Epithelial cell of proximal tubule (primary cell): ENCODE measurements at regions not wholly inside any gene's neighbourhood (a gene's known extent, or its start where the extent isn't known, plus 50 kb on each side); places are given as distances from the start of the nearest gene placed in this dataset.

Experiments
- DNase-seq: peaks from one replicate; pipeline ENCODE4 v3.0.0-alpha.2; 2011; ENCODE audit warnings: low read depth
- H3K4me3 ChIP-seq: 2 replicates; pipeline ENCODE4 v1.5.1; 2011; ENCODE audit warnings: low read depth, mild to moderate bottlenecking, low read length
- TF ChIP-seq, protein P1 (sequence below): conservative IDR thresholded peaks from 2 replicates; pipeline ENCODE4 v1.5.1; 2012; ENCODE audit warnings: low read depth, mild to moderate bottlenecking, low read length

DNA sequence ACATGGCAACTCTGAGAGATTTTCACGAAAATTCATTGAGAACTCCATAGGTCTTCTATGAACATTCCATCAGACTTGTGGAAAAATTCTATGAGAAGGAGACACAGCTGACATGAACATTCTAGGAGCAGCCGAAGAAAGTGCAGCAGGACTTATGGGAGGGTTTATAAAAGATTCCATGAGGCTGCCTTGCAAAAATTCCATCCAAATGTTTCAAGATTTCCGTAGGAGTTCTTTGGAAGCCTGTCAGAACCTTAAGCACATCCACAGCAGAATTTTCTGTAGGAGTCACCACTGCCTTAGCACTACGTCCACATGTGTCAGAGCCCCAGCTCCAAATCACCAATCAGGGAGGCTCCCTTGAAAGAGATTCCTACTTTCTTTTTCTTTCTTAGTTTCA, 67.0 kb upstream of the MSX1 start:
- DNase-seq: no peak
- H3K4me3 ChIP-seq: no peak overlapping the region
- TF ChIP-seq, protein P1, sequence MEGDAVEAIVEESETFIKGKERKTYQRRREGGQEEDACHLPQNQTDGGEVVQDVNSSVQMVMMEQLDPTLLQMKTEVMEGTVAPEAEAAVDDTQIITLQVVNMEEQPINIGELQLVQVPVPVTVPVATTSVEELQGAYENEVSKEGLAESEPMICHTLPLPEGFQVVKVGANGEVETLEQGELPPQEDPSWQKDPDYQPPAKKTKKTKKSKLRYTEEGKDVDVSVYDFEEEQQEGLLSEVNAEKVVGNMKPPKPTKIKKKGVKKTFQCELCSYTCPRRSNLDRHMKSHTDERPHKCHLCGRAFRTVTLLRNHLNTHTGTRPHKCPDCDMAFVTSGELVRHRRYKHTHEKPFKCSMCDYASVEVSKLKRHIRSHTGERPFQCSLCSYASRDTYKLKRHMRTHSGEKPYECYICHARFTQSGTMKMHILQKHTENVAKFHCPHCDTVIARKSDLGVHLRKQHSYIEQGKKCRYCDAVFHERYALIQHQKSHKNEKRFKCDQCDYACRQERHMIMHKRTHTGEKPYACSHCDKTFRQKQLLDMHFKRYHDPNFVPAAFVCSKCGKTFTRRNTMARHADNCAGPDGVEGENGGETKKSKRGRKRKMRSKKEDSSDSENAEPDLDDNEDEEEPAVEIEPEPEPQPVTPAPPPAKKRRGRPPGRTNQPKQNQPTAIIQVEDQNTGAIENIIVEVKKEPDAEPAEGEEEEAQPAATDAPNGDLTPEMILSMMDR: no peak

DNA sequence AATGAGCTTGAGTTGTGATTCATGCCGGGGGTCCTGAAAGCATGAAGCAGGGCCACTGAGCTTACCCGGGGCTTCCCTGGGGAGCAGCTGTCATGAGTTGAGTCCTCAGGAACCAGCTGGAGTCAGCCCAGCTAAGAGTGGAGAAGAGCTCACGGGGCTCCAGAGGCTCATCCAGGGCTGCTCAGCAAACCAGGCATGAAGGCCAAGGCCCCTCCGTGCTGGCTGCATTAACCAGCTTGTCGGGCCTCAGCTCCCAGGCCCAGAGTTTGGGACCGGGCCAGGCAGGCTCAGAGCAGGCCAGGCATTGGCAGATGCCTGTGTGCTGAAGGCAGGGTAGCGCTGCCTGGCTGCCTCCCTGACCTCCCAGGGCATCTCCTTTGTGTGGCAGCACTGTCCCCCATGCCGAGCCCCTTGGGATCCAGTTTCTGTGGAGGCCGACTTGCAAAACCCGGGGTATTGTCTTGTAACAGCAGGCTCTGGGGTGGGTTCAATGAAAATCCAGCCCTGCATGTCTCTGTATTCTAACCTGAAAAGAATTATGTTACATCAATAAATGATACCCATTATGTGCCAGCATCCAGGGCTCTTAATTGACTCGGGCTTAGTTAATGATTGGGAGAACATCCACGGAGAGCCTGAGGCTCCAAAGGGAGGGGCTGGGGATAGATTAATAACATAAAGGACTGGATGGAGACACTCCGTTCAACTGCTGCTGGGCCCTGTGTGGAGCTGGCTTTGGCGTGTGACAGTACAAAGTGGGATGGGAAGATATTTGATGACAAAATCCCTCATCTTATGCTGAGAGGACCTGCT, 68.0 kb upstream of the MSX1 start:
- TF ChIP-seq, protein P1: no peak
- H3K4me3 ChIP-seq: no peak overlapping the region
- no peak for DNase-seq

DNA sequence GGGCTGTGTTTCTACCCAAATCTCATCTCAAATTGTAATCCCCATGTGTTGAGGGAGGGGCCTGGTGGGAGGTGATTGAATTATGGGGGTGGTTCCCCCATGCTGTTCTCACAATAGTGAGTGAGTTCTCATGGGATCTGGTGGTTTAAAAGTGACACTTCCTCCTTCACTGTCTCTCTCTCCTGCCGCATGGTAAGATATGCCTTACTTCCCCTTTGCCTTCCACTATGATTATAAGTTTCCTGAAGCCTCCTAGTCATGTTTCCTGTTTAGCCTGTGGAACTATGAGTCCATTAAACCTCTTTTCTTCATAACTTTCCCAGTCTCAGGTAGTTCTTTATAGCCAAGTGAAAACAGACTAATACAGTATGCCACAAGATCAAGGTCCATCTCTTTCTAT, 70.0 kb upstream of the MSX1 start:
- no peak for DNase-seq
- TF ChIP-seq, protein P1: no peak
- H3K4me3 ChIP-seq: no peak overlapping the region

DNA sequence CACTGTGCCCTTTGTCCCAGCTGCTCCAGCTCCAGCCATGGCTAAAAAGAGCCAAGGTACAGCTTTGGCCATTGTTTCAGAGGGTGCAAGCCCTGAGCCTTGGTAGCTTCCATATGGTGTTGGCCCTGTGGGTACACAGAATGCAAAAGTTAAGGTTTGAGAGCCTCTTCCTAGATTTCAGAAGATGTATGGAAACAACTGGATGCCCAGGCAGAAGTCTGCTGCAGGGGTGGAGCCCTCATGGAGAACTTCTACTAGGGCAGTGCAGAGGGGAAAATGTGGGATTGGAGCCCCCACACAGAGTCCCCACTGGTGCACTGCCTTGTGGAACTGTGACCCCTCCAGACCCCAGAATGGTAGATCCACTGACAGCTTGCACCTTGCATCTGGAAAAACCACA, 70.9 kb upstream of the MSX1 start:
- TF ChIP-seq, protein P1: no peak
- H3K4me3 ChIP-seq: no peak overlapping the region
- no peak for DNase-seq

DNA sequence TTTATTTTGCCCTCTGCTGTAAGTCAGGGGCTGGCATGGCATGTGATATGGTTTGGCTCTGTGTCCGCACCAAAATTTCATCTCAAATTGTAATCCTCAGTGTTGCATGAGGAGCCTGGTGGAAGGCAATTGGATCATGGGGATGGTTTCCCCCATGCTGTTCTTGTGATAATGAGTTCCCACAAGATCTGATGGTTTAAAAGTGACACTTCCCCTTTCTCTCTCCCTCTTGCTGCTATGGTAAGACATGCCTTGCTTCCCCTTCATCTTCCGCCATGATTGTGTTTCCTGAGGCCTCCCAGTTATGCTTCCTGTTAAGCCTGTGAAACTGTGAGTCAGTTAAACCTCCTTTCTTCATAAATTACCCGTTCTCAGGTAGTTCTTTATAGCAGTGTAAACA, 72.0 kb upstream of the MSX1 start:
- H3K4me3 ChIP-seq: no peak overlapping the region
- TF ChIP-seq, protein P1: no peak
- DNase-seq: no peak

DNA sequence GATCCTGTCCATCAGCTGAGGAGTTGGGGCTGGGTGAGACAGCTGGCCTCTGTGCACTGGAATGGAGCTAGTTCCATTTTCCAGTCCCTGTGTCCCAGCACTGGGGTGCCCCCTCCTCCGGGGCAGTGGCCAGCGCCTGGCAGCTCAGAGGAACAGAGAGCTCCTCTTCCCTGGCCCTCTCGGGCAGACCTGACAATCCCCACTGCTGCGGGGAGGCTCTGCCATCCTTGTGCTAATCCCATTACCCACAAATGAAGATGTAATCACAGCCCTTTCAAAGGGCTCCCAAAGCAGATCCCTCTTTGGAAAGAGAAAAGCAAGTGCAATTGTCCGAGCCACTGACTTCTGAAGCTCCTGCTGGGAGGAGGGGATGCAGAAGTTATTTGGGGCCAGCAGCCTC, 75.1 kb upstream of the MSX1 start:
- TF ChIP-seq, protein P1: no peak
- no peak overlapping the region for H3K4me3 ChIP-seq
- no peak for DNase-seq

DNA sequence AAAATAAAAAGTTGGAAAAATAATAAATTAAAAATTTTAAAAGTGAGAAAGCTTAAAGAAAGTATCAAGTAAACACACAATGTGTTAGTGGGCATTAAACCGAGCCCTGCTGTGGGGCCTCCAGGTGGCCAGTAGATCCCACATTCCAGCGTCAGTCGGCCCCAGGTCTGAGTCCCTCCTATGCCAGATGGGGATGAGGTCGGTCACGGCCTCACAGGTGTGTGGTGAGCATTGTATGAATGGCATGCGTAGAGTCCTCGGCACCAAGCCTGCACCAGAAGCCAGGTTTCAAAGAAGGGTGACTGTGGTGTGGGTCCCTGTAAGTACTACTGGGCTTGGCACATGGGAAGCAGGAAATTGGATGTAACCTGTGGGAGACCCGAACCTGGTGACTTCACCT, 75.6 kb upstream of the MSX1 start:
- TF ChIP-seq, protein P1: no peak
- no peak for DNase-seq
- H3K4me3 ChIP-seq: no peak overlapping the region
